Spleen (tissue), 11 donors: ENCODE measurements at regions not wholly inside any gene's neighbourhood (a gene's known extent, or its start where the extent isn't known, plus 50 kb on each side); places are given as distances from the start of the nearest gene placed in this dataset.
A peak's percentile ranks its signal among the peaks of the same experiment; 100 is the strongest.

Experiments
- DNase-seq: peaks from one replicate; pipeline ENCODE4 v3.0.0-alpha.2; 2020
- H3K27ac ChIP-seq, 8 donors: fragments of 200-600 bp; sonication (generic) in 7 of 8; 1 replicate in 4 of 8; 2 replicates in 4 of 8; pipeline versions ENCODE4 v1.5.0 to v1.8.0; 2016 to 2021; ENCODE audit warnings: inconsistent platforms in 4 of 8, mild to moderate bottlenecking in 4 of 8, moderate library complexity in 1 of 8
- H3K27me3 ChIP-seq, 7 donors: fragments of 200-600 bp; sonication (generic) in 6 of 7; replicated peaks in 1 of 7; 1 replicate in 4 of 7; 2 replicates in 3 of 7; pipeline versions ENCODE4 v1.5.0 to v1.8.0; 2016 to 2021; ENCODE audit warnings: inconsistent platforms in 3 of 7, mild to moderate bottlenecking in 1 of 7
- H3K36me3 ChIP-seq, 6 donors: fragments of 200-600 bp; sonication (generic) in 5 of 6; 1 replicate in 4 of 6; 2 replicates in 2 of 6; pipeline versions ENCODE4 v1.5.0 to v1.8.0; 2016 to 2021; ENCODE audit warnings: inconsistent platforms in 2 of 6
- H3K4me1 ChIP-seq, 6 donors: fragments of 200-600 bp; sonication (generic) in 5 of 6; 1 replicate in 3 of 6; 2 replicates in 3 of 6; pipeline versions ENCODE4 v1.5.0 to v1.8.0; 2016 to 2021; ENCODE audit warnings: inconsistent platforms in 3 of 6
- H3K4me3 ChIP-seq, 8 donors: fragments of 200-600 bp; sonication (generic) in 7 of 8; 1 replicate in 4 of 8; 2 replicates in 4 of 8; pipeline versions ENCODE4 v1.5.0 to v1.8.0; 2016 to 2021; ENCODE audit warnings: inconsistent platforms in 4 of 8, mild to moderate bottlenecking in 4 of 8, moderate library complexity in 2 of 8
- H3K9me3 ChIP-seq, 8 donors: fragments of 200-600 bp; sonication (generic) in 7 of 8; 1 replicate in 4 of 8; 2 replicates in 4 of 8; pipeline versions ENCODE4 v1.5.0 to v1.8.0; 2016 to 2021; ENCODE audit warnings: inconsistent platforms in 4 of 8
- POLR2A ChIP-seq, 3 donors: fragments of 450-650 bp; IDR thresholded peaks; one replicate each; pipeline ENCODE4 v1.5.1; 2017; ENCODE audit warnings: antibody characterized with exemption in 3 of 3, mild to moderate bottlenecking in 1 of 3
- POLR2AphosphoS5 ChIP-seq, 3 donors: sonication (generic); formaldehyde crosslinking; IDR thresholded peaks; one replicate each; pipeline ENCODE4 v1.5.1; 2017; ENCODE audit warnings: antibody characterized with exemption in 3 of 3
- WGBS, 5 donors: extraction: QIAGEN DNeasy Blood & Tissue Kit in 3 of 5; methylation state at CpG; one replicate each; pipeline versions ENCODE4 v1.1.5 to v1.1.7; 2013 to 2018; 5-methylcytosine and 5-hydroxymethylcytosine counted together
- intact Hi-C: fragments of 100-400 bp; cut with DNase I; formaldehyde crosslinking; loops from one replicate; pipeline ENCODE4 v1.15.0; 2023; ENCODE audit warnings: low total_unique reads
- TF ChIP-seq, protein P1 (sequence below), 11 experiments: fragments of 200-600 bp in 7 of 11; fragments of 450-650 bp in 4 of 11; sonication (generic) in 4 of 11; IDR thresholded peaks in 8 of 11; conservative IDR thresholded peaks in 3 of 11; 1 replicate in 7 of 11; 2 replicates in 4 of 11; pipeline versions ENCODE4 v1.4.0 to v1.8.0; 2016 to 2021; ENCODE audit warnings: antibody characterized with exemption in 11 of 11, inconsistent platforms in 4 of 11, mild to moderate bottlenecking in 1 of 11
- donor health status: healthy with polysubstance abuse.
- donor health status: DM: no; HTN: no; CAD: no; lungs with moderate emphysema.
- donor health status: DM: no; HTN: no; CAD: no.
- donor health status: Bipolar disorder and iron deficiency.
- donor health status: healthy.
- donor health status: DM: no; HTN: no; CAD: no.
- donor health status: DM: yes; HTN: yes; CAD: no.

DNA sequence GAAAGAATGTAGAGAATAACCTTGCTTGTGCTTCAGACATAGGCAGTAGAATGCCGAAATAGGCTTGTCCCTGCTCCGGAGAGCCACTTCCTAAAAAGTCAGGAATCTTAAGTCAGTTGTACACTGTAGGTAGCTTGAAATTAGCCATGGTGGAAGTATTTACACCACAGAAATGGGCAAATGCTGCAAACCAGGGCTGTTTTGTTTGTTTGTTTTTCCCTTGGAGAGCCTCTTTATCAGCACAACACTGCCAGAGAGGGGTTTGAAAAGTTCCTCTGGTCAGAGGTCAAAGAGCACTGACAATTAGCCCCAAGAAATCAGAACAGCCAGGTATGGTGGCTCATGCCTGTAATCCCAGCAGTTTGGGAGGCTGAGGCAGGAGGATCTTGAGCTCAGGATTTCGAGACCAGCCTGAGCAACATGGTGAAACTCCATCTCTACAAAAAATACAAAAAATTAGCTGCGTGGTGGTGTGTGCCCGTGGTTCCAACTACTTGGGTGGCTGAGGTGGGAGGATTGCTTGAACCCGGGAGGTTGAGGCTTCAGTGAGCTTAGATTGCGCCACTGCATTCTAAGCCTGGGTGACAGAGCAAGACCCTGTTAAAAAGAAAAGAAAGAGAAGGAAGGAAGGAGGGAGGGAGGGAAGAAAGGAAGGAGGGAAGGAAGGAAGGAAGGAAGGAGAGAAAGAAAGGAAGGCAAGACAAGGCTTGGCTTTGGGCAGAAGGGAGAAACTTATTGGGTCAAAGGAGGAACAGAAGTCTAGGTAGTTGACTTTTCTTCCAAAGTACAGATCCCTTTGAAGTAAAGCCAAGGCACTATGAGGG is 61.0 kb upstream of the ZMYND8 start:
- H3K27me3 ChIP-seq = no peaks in the 10 kb centered on the region
- intact Hi-C loops = no loop called here
- no peak for TF ChIP-seq POLR2AphosphoS5 (IDR thresholded peaks at IDR 0.05)
- TF ChIP-seq POLR2A (IDR thresholded peaks at IDR 0.05) = no peak
- TF ChIP-seq, protein P1, sequence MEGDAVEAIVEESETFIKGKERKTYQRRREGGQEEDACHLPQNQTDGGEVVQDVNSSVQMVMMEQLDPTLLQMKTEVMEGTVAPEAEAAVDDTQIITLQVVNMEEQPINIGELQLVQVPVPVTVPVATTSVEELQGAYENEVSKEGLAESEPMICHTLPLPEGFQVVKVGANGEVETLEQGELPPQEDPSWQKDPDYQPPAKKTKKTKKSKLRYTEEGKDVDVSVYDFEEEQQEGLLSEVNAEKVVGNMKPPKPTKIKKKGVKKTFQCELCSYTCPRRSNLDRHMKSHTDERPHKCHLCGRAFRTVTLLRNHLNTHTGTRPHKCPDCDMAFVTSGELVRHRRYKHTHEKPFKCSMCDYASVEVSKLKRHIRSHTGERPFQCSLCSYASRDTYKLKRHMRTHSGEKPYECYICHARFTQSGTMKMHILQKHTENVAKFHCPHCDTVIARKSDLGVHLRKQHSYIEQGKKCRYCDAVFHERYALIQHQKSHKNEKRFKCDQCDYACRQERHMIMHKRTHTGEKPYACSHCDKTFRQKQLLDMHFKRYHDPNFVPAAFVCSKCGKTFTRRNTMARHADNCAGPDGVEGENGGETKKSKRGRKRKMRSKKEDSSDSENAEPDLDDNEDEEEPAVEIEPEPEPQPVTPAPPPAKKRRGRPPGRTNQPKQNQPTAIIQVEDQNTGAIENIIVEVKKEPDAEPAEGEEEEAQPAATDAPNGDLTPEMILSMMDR (IDR thresholded peaks at IDR 0.05 in 8 of 11, conservative IDR thresholded peaks at IDR 0.05 in 3 of 11) = no peak
- H3K4me1 ChIP-seq = peaks cover 7 to 86% (median 58%) of the 10 kb centered on the region in 6 donors
- peak overlapping the region in 7 of 8 donors; percentile 55 to 97 (median 88) for H3K27ac ChIP-seq
- no peaks in the 10 kb centered on the region for H3K36me3 ChIP-seq
- H3K9me3 ChIP-seq = no peaks in the 10 kb centered on the region
- H3K4me3 ChIP-seq = no peak overlapping the region
- WGBS, 5 donors = 85 to 90% (median 85%) methylated on average over 7 of the region's 7 CpGs
- no peak for DNase-seq

DNA sequence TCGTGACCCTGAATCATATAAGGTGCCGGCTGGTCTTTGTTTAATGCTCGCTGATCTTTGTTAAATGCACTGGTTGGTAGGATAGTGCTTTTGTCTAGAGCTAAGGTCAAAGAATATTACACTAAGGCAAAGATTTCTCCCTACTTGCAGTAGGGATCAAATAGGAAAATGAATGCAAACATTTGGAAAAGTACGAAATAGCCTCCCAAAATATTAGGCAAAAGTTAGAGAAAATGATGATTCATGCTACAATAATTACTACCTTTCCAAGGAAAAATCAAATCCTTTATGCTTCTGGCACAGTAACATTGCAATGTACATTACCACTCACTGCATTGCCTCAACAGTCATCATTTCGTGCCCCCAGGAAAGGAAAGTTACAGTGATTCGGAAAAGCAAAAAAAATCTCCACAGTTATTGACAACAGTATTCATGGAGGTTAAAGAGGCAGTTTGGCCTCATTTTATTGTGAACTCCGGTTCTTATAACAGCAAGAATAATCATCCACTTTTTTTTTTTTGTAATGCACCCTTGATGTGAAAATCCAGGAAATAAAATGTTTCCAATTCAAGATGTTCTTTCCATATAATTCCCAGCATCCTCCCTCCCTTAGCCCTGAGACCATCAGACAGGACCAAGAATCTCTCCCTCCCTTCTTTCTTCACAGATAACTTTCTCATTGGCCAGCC is 61.7 kb upstream of the ZMYND8 start:
- peak overlapping the region in 6 of 8 donors; percentile 22 to 97 (median 90) for H3K27ac ChIP-seq
- no peak overlapping the region for H3K4me3 ChIP-seq
- DNase-seq = no peak
- TF ChIP-seq, protein P1 (IDR thresholded peaks at IDR 0.05 in 8 of 11, conservative IDR thresholded peaks at IDR 0.05 in 3 of 11) = no peak
- TF ChIP-seq POLR2AphosphoS5 (IDR thresholded peaks at IDR 0.05) (no peak), POLR2A (IDR thresholded peaks at IDR 0.05) (no peak)
- no peaks in the 10 kb centered on the region for H3K27me3 ChIP-seq
- no peaks in the 10 kb centered on the region for H3K36me3 ChIP-seq
- H3K4me1 ChIP-seq = peaks cover 5 to 79% (median 51%) of the 10 kb centered on the region in 6 donors
- intact Hi-C loops = no loop called here
- 76 to 84% (median 79%) methylated on average over 7 of the region's 7 CpGs for WGBS, 5 donors
- no peaks in the 10 kb centered on the region for H3K9me3 ChIP-seq

DNA sequence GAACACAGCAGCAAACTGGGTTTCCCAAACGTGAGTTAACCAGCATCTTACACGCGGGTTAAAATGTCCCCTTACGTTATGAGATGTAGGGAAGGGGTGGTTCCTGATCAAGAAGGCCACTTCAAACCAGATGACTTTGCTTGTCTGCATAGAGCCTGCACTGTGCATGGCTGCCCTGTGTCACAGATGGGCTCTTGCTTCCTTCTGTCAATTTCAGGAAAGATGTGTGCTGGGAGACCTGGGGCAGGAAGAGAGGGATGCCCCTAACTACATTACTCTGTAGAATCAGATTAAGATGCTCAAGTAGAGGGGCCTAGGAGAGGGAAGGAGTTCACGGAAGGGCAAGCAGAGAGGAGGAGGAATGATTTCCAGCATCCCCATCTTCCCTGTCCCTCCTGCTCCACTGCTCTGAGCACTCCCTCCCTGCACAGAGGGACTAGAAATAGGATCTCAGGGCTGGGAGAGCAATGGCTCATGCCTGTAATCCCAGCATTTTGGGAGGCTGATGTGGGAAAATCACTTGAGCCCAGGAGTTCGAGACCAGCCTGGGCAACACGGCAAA is 63.5 kb upstream of the ZMYND8 start:
- 87 to 93% (median 89%) methylated on average over 6 to 7 of the region's 7 CpGs for WGBS, 5 donors
- H3K4me1 ChIP-seq = peaks cover 5 to 61% (median 36%) of the 10 kb centered on the region in 6 donors
- no peaks in the 10 kb centered on the region for H3K27me3 ChIP-seq
- H3K36me3 ChIP-seq = no peaks in the 10 kb centered on the region
- no peak for DNase-seq
- intact Hi-C loops = no loop called here
- peak overlapping the region in 2 of 8 donors; percentile 26 to 39 for H3K27ac ChIP-seq
- no peaks in the 10 kb centered on the region for H3K9me3 ChIP-seq
- H3K4me3 ChIP-seq = no peak overlapping the region
- no peak for TF ChIP-seq POLR2AphosphoS5 (IDR thresholded peaks at IDR 0.05)
- TF ChIP-seq POLR2A (IDR thresholded peaks at IDR 0.05) = no peak
- TF ChIP-seq, protein P1 (IDR thresholded peaks at IDR 0.05 in 8 of 11, conservative IDR thresholded peaks at IDR 0.05 in 3 of 11) = no peak

DNA sequence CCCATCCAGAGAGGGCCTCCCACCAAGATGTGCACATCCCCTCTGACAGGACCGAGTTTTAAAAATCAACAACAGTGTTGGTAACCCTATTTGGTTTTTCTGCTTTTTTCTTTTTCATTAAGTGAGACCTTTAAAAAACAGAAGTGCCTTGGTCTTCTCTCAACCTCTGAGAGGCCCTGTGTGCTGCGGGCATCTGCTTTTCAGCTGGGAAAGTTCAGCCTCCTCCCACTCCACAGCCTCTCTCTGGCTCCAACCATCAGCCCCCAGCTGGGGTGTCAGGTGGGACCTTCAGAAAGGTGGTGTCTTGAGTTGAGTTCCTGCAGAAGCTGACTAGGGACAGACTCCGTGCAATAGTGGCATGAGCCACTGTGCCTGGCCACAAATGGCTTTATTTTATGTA is 64.6 kb upstream of the ZMYND8 start:
- intact Hi-C loops = no loop called here
- Histone ChIP-seq H3K36me3 (no peaks in the 10 kb centered on the region), H3K27me3 (no peaks in the 10 kb centered on the region), H3K4me3 (no peak overlapping the region), H3K4me1 (peaks cover 5 to 50% (median 27%) of the 10 kb centered on the region in 6 donors), H3K27ac (no peak overlapping the region), H3K9me3 (peaks cover 0 to 3% (median under 1%) of the 10 kb centered on the region in 8 donors)
- TF ChIP-seq, protein P1 (IDR thresholded peaks at IDR 0.05 in 8 of 11, conservative IDR thresholded peaks at IDR 0.05 in 3 of 11) = no peak
- 59 to 71% (median 65%) methylated on average over 3 of the region's 3 CpGs for WGBS, 5 donors
- no peak for DNase-seq
